ENCODE measurements at regions not wholly inside any gene's neighbourhood (a gene's known extent, or its start where the extent isn't known, plus 50 kb on each side); places are given as distances from the start of the nearest gene placed in this dataset.

- DNase-seq (ENCODE audit: low read depth, low spot score) (no peak), FAIRE-seq (no peak)
- Histone ChIP-seq H4K20me1 (ENCODE audit: control insufficient read depth, extremely low read depth, insufficient read depth, low read length) (no peaks in the 10 kb centered on the region), H3K79me2 (ENCODE audit: control insufficient read depth, insufficient read depth, low read length) (no peaks in the 10 kb centered on the region), H3K9me3 (ENCODE audit: control insufficient read depth, low read depth, low read length) (no peaks in the 10 kb centered on the region), H3K27ac (ENCODE audit: control insufficient read depth, insufficient read depth, low read length) (no peak overlapping the region), H2AFZ (ENCODE audit: control insufficient read depth, low read length) (no peak overlapping the region), H3K36me3 (ENCODE audit: control insufficient read depth in 2 of 2, extremely low read depth in 1 of 2, insufficient read depth in 2 of 2, low read length in 2 of 2) (no peaks in the 10 kb centered on the region), H3K4me3 (ENCODE audit: control insufficient read depth in 2 of 3, extremely low read depth in 1 of 3, insufficient read depth in 2 of 3, low read depth in 1 of 3, low read length in 3 of 3) (no peak overlapping the region), H3K9me1 (ENCODE audit: control insufficient read depth, extremely low read depth, insufficient read depth, low read length) (no peaks in the 10 kb centered on the region), H3K4me2 (ENCODE audit: control insufficient read depth, extremely low read depth, insufficient read depth, low read depth, low read length) (no peak overlapping the region), H3K27me3 (ENCODE audit: control insufficient read depth, extremely low read depth, insufficient read depth, low read length) (no peaks in the 10 kb centered on the region), H3K9ac (ENCODE audit: control insufficient read depth, extremely low read depth, insufficient read depth, low read length) (no peak overlapping the region), H3K4me1 (ENCODE audit: control insufficient read depth, extremely low read depth, insufficient read depth, low read length) (no peaks in the 10 kb centered on the region)
- dilution Hi-C loops (cut with MboI; ENCODE audit: extremely low pct_ligation_motif_present, low sequenced_read_pairs) = no loop called here
- TF ChIP-seq EZH2 (IDR thresholded peaks at IDR 0.05; ENCODE audit: low read length) = no peak
- no peak for TF ChIP-seq CTCF (optimal IDR thresholded peaks at IDR 0.05 in 1 of 3, IDR thresholded peaks at IDR 0.05 in 1 of 3, conservative IDR thresholded peaks at IDR 0.05 in 1 of 3; ENCODE audit: extremely low read depth in 1 of 3, insufficient read depth in 2 of 3, low read length in 3 of 3)
Measured at GRCh38 chr16:86170720-86171119, 271.8 kb downstream of the IRF8 start.

GRCh38 chr16:86171329-86171728, 272.4 kb downstream of the IRF8 start:
- no peak for TF ChIP-seq EZH2 (IDR thresholded peaks at IDR 0.05; ENCODE audit: low read length)
- no peak for TF ChIP-seq CTCF (optimal IDR thresholded peaks at IDR 0.05 in 1 of 3, IDR thresholded peaks at IDR 0.05 in 1 of 3, conservative IDR thresholded peaks at IDR 0.05 in 1 of 3; ENCODE audit: extremely low read depth in 1 of 3, insufficient read depth in 2 of 3, low read length in 3 of 3)
- dilution Hi-C loops (cut with MboI; ENCODE audit: extremely low pct_ligation_motif_present, low sequenced_read_pairs) = no loop called here
- no peaks in the 10 kb centered on the region for H3K36me3 ChIP-seq (ENCODE audit: control insufficient read depth in 2 of 2, extremely low read depth in 1 of 2, insufficient read depth in 2 of 2, low read length in 2 of 2)
- H3K27ac ChIP-seq (ENCODE audit: control insufficient read depth, insufficient read depth, low read length) = no peak overlapping the region
- H3K4me3 ChIP-seq (ENCODE audit: control insufficient read depth in 2 of 3, extremely low read depth in 1 of 3, insufficient read depth in 2 of 3, low read depth in 1 of 3, low read length in 3 of 3) = no peak overlapping the region
- DNase-seq (ENCODE audit: low read depth, low spot score) = no peak
- H2AFZ ChIP-seq (ENCODE audit: control insufficient read depth, low read length) = no peak overlapping the region
- no peak overlapping the region for H3K9ac ChIP-seq (ENCODE audit: control insufficient read depth, extremely low read depth, insufficient read depth, low read length)
- H3K9me1 ChIP-seq (ENCODE audit: control insufficient read depth, extremely low read depth, insufficient read depth, low read length) = no peaks in the 10 kb centered on the region
- H3K9me3 ChIP-seq (ENCODE audit: control insufficient read depth, low read depth, low read length) = no peaks in the 10 kb centered on the region
- H4K20me1 ChIP-seq (ENCODE audit: control insufficient read depth, extremely low read depth, insufficient read depth, low read length) = no peaks in the 10 kb centered on the region
- H3K27me3 ChIP-seq (ENCODE audit: control insufficient read depth, extremely low read depth, insufficient read depth, low read length) = no peaks in the 10 kb centered on the region
- no peaks in the 10 kb centered on the region for H3K4me1 ChIP-seq (ENCODE audit: control insufficient read depth, extremely low read depth, insufficient read depth, low read length)
- no peak overlapping the region for H3K4me2 ChIP-seq (ENCODE audit: control insufficient read depth, extremely low read depth, insufficient read depth, low read depth, low read length)
- H3K79me2 ChIP-seq (ENCODE audit: control insufficient read depth, insufficient read depth, low read length) = no peaks in the 10 kb centered on the region
- no peak for FAIRE-seq

Measured in keratinocyte (primary cell).